IPS-20b (cell line): ENCODE measurements at regions not wholly inside any gene's neighbourhood (a gene's known extent, or its start where the extent isn't known, plus 50 kb on each side); places are given as distances from the start of the nearest gene placed in this dataset.
"Not testable (repeated sequence)": the region's sequence is repeated elsewhere in the genome, so short reads cannot be mapped to it uniquely, and the experiment has no call there.

Source experiments
- H3K27ac ChIP-seq: one replicate; pipeline ENCODE4 v1.5.1; 2013; ENCODE audit warnings: low read length
- H3K27me3 ChIP-seq: 2 replicates; pipeline ENCODE4 v1.6.1; 2013; ENCODE audit warnings: mild to moderate bottlenecking, low read length, inconsistent platforms; ENCODE audit not compliant: insufficient read depth
- H3K36me3 ChIP-seq: 2 replicates; pipeline ENCODE4 v1.6.1; 2013; ENCODE audit warnings: low read depth, mild to moderate bottlenecking, inconsistent platforms, low read length, moderate library complexity; ENCODE audit not compliant: insufficient read depth
- H3K4me1 ChIP-seq: 2 replicates; pipeline ENCODE4 v1.6.1; 2013; ENCODE audit warnings: mild to moderate bottlenecking, control low read depth, inconsistent platforms, low read length, moderate library complexity; ENCODE audit not compliant: insufficient read depth
- H3K4me3 ChIP-seq: 2 replicates; pipeline ENCODE4 v1.5.1; 2013; ENCODE audit warnings: mild to moderate bottlenecking, low read length, inconsistent platforms
- H3K9ac ChIP-seq: 2 replicates; pipeline ENCODE4 v1.6.1; 2013; ENCODE audit warnings: low read depth, mild to moderate bottlenecking, inconsistent platforms, low read length, moderate library complexity
- H3K9me3 ChIP-seq: 2 replicates; pipeline ENCODE4 v1.6.1; 2013; ENCODE audit warnings: mild to moderate bottlenecking, low read depth, low read length, inconsistent platforms; ENCODE audit not compliant: insufficient read depth

- H3K27me3 ChIP-seq, H3K27ac ChIP-seq: not testable (repeated sequence)
These were observed 239.7 kb upstream of the CYRIA start for GRCh38 chr2:16905325-16905724.

GRCh38 chr2:16900405-16901025 is 234.9 kb upstream of the CYRIA start:
- no peaks in the 10 kb centered on the region for H3K36me3 ChIP-seq
- H3K9ac ChIP-seq: no peak overlapping the region
- no peaks in the 10 kb centered on the region for H3K4me1 ChIP-seq
- H3K27ac ChIP-seq: no peak overlapping the region
- no peaks in the 10 kb centered on the region for H3K9me3 ChIP-seq
- H3K27me3 ChIP-seq: no peaks in the 10 kb centered on the region
- no peak overlapping the region for H3K4me3 ChIP-seq

More at GRCh38 chr2:16905325-16905724, 239.7 kb upstream of the CYRIA start:
- not testable (repeated sequence) for H3K9me3 ChIP-seq, H3K4me1 ChIP-seq, H3K9ac ChIP-seq, H3K36me3 ChIP-seq, H3K4me3 ChIP-seq

- no peak overlapping the region for H3K27ac ChIP-seq
- no peaks in the 10 kb centered on the region for H3K27me3 ChIP-seq
- no peaks in the 10 kb centered on the region for H3K4me1 ChIP-seq
- no peaks in the 10 kb centered on the region for H3K36me3 ChIP-seq
- H3K9me3 ChIP-seq: no peaks in the 10 kb centered on the region
- no peak overlapping the region for H3K9ac ChIP-seq
- H3K4me3 ChIP-seq: no peak overlapping the region
These were observed 234.3 kb upstream of the CYRIA start for GRCh38 chr2:16899958-16900357.

- Histone ChIP-seq H3K27ac (no peak overlapping the region), H3K4me1 (no peaks in the 10 kb centered on the region), H3K27me3 (no peaks in the 10 kb centered on the region), H3K9ac (no peak overlapping the region), H3K4me3 (no peak overlapping the region), H3K9me3 (no peaks in the 10 kb centered on the region), H3K36me3 (no peaks in the 10 kb centered on the region)
These were observed 224.4 kb upstream of the CYRIA start for GRCh38 chr2:16890081-16890480.

GRCh38 chr2:16885027-16885426 is 219.4 kb upstream of the CYRIA start:
- Histone ChIP-seq H3K9me3 (no peaks in the 10 kb centered on the region), H3K36me3 (no peaks in the 10 kb centered on the region), H3K27me3 (no peaks in the 10 kb centered on the region), H3K4me3 (no peak overlapping the region), H3K27ac (no peak overlapping the region), H3K9ac (no peak overlapping the region), H3K4me1 (no peaks in the 10 kb centered on the region; the same call in 1 of the 2 replicates)

- no peak overlapping the region for H3K4me3 ChIP-seq
- no peak overlapping the region for H3K27ac ChIP-seq
- no peaks in the 10 kb centered on the region for H3K27me3 ChIP-seq
- H3K4me1 ChIP-seq: no peaks in the 10 kb centered on the region; the same call in 1 of the 2 replicates
- no peaks in the 10 kb centered on the region for H3K9me3 ChIP-seq
- no peaks in the 10 kb centered on the region for H3K36me3 ChIP-seq
- no peak overlapping the region for H3K9ac ChIP-seq
These were observed 217.1 kb upstream of the CYRIA start for GRCh38 chr2:16882706-16883105.

- Histone ChIP-seq H3K4me3 (no peak overlapping the region), H3K27ac (no peak overlapping the region), H3K36me3 (no peaks in the 10 kb centered on the region), H3K9ac (no peak overlapping the region), H3K9me3 (no peaks in the 10 kb centered on the region), H3K27me3 (no peaks in the 10 kb centered on the region), H3K4me1 (no peaks in the 10 kb centered on the region; the same call in 1 of the 2 replicates)
These were observed 215.5 kb upstream of the CYRIA start for GRCh38 chr2:16881122-16881521.

GRCh38 chr2:16871411-16871810 is 205.8 kb upstream of the CYRIA start:
- no peak overlapping the region for H3K9ac ChIP-seq
- no peaks in the 10 kb centered on the region; the same call in 1 of the 2 replicates for H3K4me1 ChIP-seq
- no peaks in the 10 kb centered on the region for H3K36me3 ChIP-seq
- H3K27ac ChIP-seq: no peak overlapping the region
- H3K9me3 ChIP-seq: no peaks in the 10 kb centered on the region
- no peaks in the 10 kb centered on the region for H3K27me3 ChIP-seq
- H3K4me3 ChIP-seq: no peak overlapping the region

GRCh38 chr2:16870491-16871076 is 204.9 kb upstream of the CYRIA start:
- Histone ChIP-seq H3K4me1 (no peaks in the 10 kb centered on the region; the same call in 1 of the 2 replicates), H3K27ac (no peak overlapping the region), H3K36me3 (no peaks in the 10 kb centered on the region), H3K9me3 (no peaks in the 10 kb centered on the region), H3K4me3 (no peak overlapping the region), H3K9ac (no peak overlapping the region), H3K27me3 (no peaks in the 10 kb centered on the region)

- H3K27ac ChIP-seq: no peak overlapping the region
- H3K4me1 ChIP-seq: no peaks in the 10 kb centered on the region; the same call in 1 of the 2 replicates
- H3K9me3 ChIP-seq: no peaks in the 10 kb centered on the region
- no peaks in the 10 kb centered on the region for H3K36me3 ChIP-seq
- no peak overlapping the region for H3K4me3 ChIP-seq
- H3K27me3 ChIP-seq: no peaks in the 10 kb centered on the region
- H3K9ac ChIP-seq: no peak overlapping the region
These were observed 204.1 kb upstream of the CYRIA start for GRCh38 chr2:16869711-16870110.

- Histone ChIP-seq H3K9ac (no peak overlapping the region), H3K27ac (no peak overlapping the region), H3K27me3 (no peaks in the 10 kb centered on the region), H3K36me3 (no peaks in the 10 kb centered on the region), H3K4me3 (no peak overlapping the region), H3K9me3 (no peaks in the 10 kb centered on the region), H3K4me1 (no peaks in the 10 kb centered on the region)
These were observed 196.8 kb upstream of the CYRIA start for GRCh38 chr2:16862471-16862870.

- Histone ChIP-seq H3K4me3 (no peak overlapping the region), H3K27ac (no peak overlapping the region), H3K4me1 (no peaks in the 10 kb centered on the region), H3K9me3 (no peaks in the 10 kb centered on the region), H3K36me3 (no peaks in the 10 kb centered on the region), H3K9ac (no peak overlapping the region), H3K27me3 (no peaks in the 10 kb centered on the region)
These were observed 195.9 kb upstream of the CYRIA start for GRCh38 chr2:16861530-16861929.
